Testis (tissue), 2 donors: ENCODE measurements at regions not wholly inside any gene's neighbourhood (a gene's known extent, or its start where the extent isn't known, plus 50 kb on each side); places are given as distances from the start of the nearest gene placed in this dataset.
A peak's percentile ranks its signal among the peaks of the same experiment; 100 is the strongest.
"Not testable (repeated sequence)": the region's sequence is repeated elsewhere in the genome, so short reads cannot be mapped to it uniquely, and the experiment has no call there.

ENCODE experiments used
- DNase-seq: peaks from one replicate; pipeline ENCODE4 v3.0.0-alpha.2; 2019
- H3K27ac ChIP-seq, 2 donors: fragments of 200-600 bp; sonication (generic); one replicate each; pipeline ENCODE4 v1.5.1; 2019
- H3K27me3 ChIP-seq: fragments of 200-600 bp; sonication (generic); one replicate; pipeline ENCODE4 v1.5.1; 2019
- H3K36me3 ChIP-seq: fragments of 200-600 bp; sonication (generic); one replicate; pipeline ENCODE4 v1.5.1; 2017; ENCODE audit warnings: low read depth; ENCODE audit errors: missing control alignments
- H3K4me1 ChIP-seq: fragments of 200-600 bp; sonication (generic); one replicate; pipeline ENCODE4 v1.5.1; 2019
- H3K4me3 ChIP-seq, 2 donors: fragments of 200-600 bp; sonication (generic); one replicate each; pipeline ENCODE4 v1.5.1; 2017 to 2019
- H3K9me3 ChIP-seq: fragments of 200-600 bp; sonication (generic); one replicate; pipeline ENCODE4 v1.5.1; 2017
- CTCF ChIP-seq, 3 experiments: fragments of 450-650 bp in 2 of 3; fragments of 200-600 bp in 1 of 3; sonication (generic) in 1 of 3; IDR thresholded peaks; one replicate each; pipeline ENCODE4 v1.5.1; 2016 to 2019; ENCODE audit warnings: antibody characterized with exemption in 3 of 3, mild to moderate bottlenecking in 2 of 3, moderate library complexity in 1 of 3
- POLR2A ChIP-seq: fragments of 450-650 bp; IDR thresholded peaks from one replicate; pipeline ENCODE4 v1.6.1; 2017; ENCODE audit warnings: antibody characterized with exemption, mild to moderate bottlenecking, moderate library complexity
- WGBS, 2 donors: methylation state at CpG; one replicate each; pipeline ENCODE4 v1.1.5; 2018; 5-methylcytosine and 5-hydroxymethylcytosine counted together
- intact Hi-C: fragments of 100-400 bp; cut with DNase I; formaldehyde crosslinking; loops from one replicate; pipeline ENCODE4 v1.15.1; 2023; ENCODE audit warnings: low total_unique reads

GRCh38 chr20:29876911-29877285 lies 1380.6 kb upstream of the DEFB115 start:
- DNase-seq, result no peak
- H3K4me3 ChIP-seq, result no peak overlapping the region
- 51 to 64% methylated on average over 10 of the region's 10 CpGs for WGBS, 2 donors
- H3K9me3 ChIP-seq, result no peaks in the 10 kb centered on the region
- TF ChIP-seq POLR2A, result no peak
- no peak for TF ChIP-seq CTCF (IDR thresholded peaks at IDR 0.05)
- no peaks in the 10 kb centered on the region for H3K27me3 ChIP-seq
- intact Hi-C loops, result no loop called here
- H3K4me1 ChIP-seq, result no peaks in the 10 kb centered on the region
- H3K36me3 ChIP-seq, result no peaks in the 10 kb centered on the region
- no peak overlapping the region for H3K27ac ChIP-seq

- H3K9me3 ChIP-seq, H3K27ac ChIP-seq, DNase-seq, H3K4me1 ChIP-seq, H3K36me3 ChIP-seq, H3K27me3 ChIP-seq, intact Hi-C loops, H3K4me3 ChIP-seq: not testable (repeated sequence)
- 37 to 44% methylated on average over 31 of the region's 31 CpGs for WGBS, 2 donors
These were observed 1379.8 kb upstream of the DEFB115 start for GRCh38 chr20:29877411-29878280.

GRCh38 chr20:29878281-29878741 lies 1379.2 kb upstream of the DEFB115 start:
- WGBS, 2 donors, result 27% methylated on average over 24 of the region's 24 CpGs
- no peak for TF ChIP-seq CTCF (IDR thresholded peaks at IDR 0.05)
- no peak for TF ChIP-seq POLR2A
- intact Hi-C loops, result no loop called here
- no peak overlapping the region for H3K27ac ChIP-seq
- no peaks in the 10 kb centered on the region for H3K4me1 ChIP-seq
- DNase-seq, result peak; percentile 69
- no peak overlapping the region for H3K4me3 ChIP-seq
- no peaks in the 10 kb centered on the region for H3K36me3 ChIP-seq
- no peaks in the 10 kb centered on the region for H3K27me3 ChIP-seq
- no peaks in the 10 kb centered on the region for H3K9me3 ChIP-seq

GRCh38 chr20:29878777-29879442 lies 1378.6 kb upstream of the DEFB115 start:
- H3K4me3 ChIP-seq, result no peak overlapping the region
- intact Hi-C loops, result no loop called here
- no peaks in the 10 kb centered on the region for H3K27me3 ChIP-seq
- no peaks in the 10 kb centered on the region for H3K4me1 ChIP-seq
- DNase-seq, result no peak
- TF ChIP-seq POLR2A (no peak), CTCF (IDR thresholded peaks at IDR 0.05) (no peak)
- H3K36me3 ChIP-seq, result no peaks in the 10 kb centered on the region
- H3K27ac ChIP-seq, result no peak overlapping the region
- no peaks in the 10 kb centered on the region for H3K9me3 ChIP-seq
- 31 to 34% methylated on average over 20 to 24 of the region's 24 CpGs for WGBS, 2 donors

- intact Hi-C loops, result not testable (repeated sequence)
These were observed 1376.4 kb upstream of the DEFB115 start for GRCh38 chr20:29881107-29881506.

GRCh38 chr20:29883514-29884219 lies 1373.8 kb upstream of the DEFB115 start:
- H3K36me3 ChIP-seq, H3K4me3 ChIP-seq, DNase-seq, H3K4me1 ChIP-seq, H3K27me3 ChIP-seq, H3K9me3 ChIP-seq, intact Hi-C loops, H3K27ac ChIP-seq: not testable (repeated sequence)
- WGBS, 2 donors, result 46 to 49% methylated on average over 13 of the region's 13 CpGs

More at GRCh38 chr20:29881107-29881506, 1376.4 kb upstream of the DEFB115 start:
- not testable (repeated sequence) for H3K4me1 ChIP-seq, H3K4me3 ChIP-seq, H3K27ac ChIP-seq, H3K36me3 ChIP-seq, H3K9me3 ChIP-seq, DNase-seq, H3K27me3 ChIP-seq
- 60 to 66% methylated on average over 1 of the region's 1 CpG for WGBS, 2 donors

- intact Hi-C loops, H3K4me3 ChIP-seq, DNase-seq, H3K27ac ChIP-seq, H3K27me3 ChIP-seq, H3K36me3 ChIP-seq, H3K4me1 ChIP-seq, H3K9me3 ChIP-seq: not testable (repeated sequence)
- 42 to 45% methylated on average over 3 of the region's 3 CpGs for WGBS, 2 donors
These were observed 1373.1 kb upstream of the DEFB115 start for GRCh38 chr20:29884322-29884721.

GRCh38 chr20:29885282-29886185 lies 1371.9 kb upstream of the DEFB115 start:
- WGBS, 2 donors, result 21 to 31% methylated on average over 2 to 3 of the region's 3 CpGs
- not testable (repeated sequence) for H3K36me3 ChIP-seq, H3K27ac ChIP-seq

More at GRCh38 chr20:29885282-29886185, 1371.9 kb upstream of the DEFB115 start:
- H3K27me3 ChIP-seq, H3K4me3 ChIP-seq, H3K4me1 ChIP-seq, intact Hi-C loops, H3K9me3 ChIP-seq, DNase-seq: not testable (repeated sequence)
